ENCODE measurements at regions not wholly inside any gene's neighbourhood (a gene's known extent, or its start where the extent isn't known, plus 50 kb on each side); places are given as distances from the start of the nearest gene placed in this dataset.

DNA sequence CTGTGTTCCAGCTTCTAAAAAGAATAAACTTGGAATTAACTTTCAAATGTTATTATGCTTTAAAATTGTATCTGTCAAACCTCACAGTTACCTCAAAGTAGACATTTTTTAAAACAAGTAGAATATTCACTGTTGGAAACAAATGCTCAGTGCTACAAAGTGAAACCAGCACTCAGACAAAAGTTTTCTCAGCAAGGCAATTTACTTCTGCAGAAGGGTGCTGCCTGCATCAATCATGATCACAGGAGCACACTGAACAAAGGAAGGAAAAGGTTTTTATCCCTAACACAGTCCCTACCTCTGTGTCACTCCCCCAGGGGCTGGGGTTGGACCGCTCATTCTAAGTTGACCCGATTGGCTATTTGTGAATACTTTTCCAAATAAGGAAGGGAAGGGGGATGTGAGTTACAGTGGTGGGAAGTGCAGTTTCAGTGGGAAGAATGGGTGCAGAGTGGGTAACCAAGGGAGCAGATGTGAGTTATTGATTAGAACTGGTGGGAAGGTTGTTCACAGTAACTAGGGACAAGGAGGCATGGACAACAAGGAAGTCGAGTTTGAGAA is 63.0 kb upstream of the CDK20 start:
- Histone ChIP-seq H3K9me3 (peaks cover 31% of the 10 kb centered on the region), H3K4me3 (no peak overlapping the region), H3K36me3 (ENCODE audit: low read depth) (no peaks in the 10 kb centered on the region), H3K4me1 (ENCODE audit: low read depth) (peaks cover 6% of the 10 kb centered on the region)
- DNase-seq (no peak), ATAC-seq (no peak)
- intact Hi-C loops (cut with DNase I, micrococcal nuclease): no loop called here
- TF ChIP-seq, protein P1, sequence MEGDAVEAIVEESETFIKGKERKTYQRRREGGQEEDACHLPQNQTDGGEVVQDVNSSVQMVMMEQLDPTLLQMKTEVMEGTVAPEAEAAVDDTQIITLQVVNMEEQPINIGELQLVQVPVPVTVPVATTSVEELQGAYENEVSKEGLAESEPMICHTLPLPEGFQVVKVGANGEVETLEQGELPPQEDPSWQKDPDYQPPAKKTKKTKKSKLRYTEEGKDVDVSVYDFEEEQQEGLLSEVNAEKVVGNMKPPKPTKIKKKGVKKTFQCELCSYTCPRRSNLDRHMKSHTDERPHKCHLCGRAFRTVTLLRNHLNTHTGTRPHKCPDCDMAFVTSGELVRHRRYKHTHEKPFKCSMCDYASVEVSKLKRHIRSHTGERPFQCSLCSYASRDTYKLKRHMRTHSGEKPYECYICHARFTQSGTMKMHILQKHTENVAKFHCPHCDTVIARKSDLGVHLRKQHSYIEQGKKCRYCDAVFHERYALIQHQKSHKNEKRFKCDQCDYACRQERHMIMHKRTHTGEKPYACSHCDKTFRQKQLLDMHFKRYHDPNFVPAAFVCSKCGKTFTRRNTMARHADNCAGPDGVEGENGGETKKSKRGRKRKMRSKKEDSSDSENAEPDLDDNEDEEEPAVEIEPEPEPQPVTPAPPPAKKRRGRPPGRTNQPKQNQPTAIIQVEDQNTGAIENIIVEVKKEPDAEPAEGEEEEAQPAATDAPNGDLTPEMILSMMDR (IDR thresholded peaks at IDR 0.05): no peak

DNA sequence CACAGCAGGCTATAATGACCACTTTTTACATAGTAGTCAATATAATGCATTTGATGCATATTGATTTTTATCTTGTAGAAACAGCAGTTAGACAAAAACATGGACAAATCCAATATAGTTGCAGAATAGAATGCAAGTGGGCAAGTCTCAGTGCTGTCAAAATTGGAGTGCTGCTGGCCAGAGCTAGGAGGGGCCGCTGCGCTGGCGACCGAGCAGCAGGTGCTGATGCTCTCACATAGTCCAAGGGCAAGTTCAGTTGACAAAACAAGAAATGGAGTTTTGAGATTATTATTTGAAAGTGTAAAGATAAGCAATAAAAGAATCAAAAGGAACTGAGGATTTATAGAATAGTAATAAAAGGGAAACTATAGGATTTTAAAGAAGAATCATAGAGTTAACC is 60.6 kb upstream of the CDK20 start:
- ATAC-seq (no peak), DNase-seq (no peak)
- H3K36me3 ChIP-seq (ENCODE audit: low read depth): no peaks in the 10 kb centered on the region
- TF ChIP-seq, protein P1 (IDR thresholded peaks at IDR 0.05): no peak
- H3K9me3 ChIP-seq: peaks cover 31% of the 10 kb centered on the region
- intact Hi-C loops (cut with DNase I, micrococcal nuclease): no loop called here
- H3K4me1 ChIP-seq (ENCODE audit: low read depth): peaks cover 6% of the 10 kb centered on the region
- no peak overlapping the region for H3K4me3 ChIP-seq

DNA sequence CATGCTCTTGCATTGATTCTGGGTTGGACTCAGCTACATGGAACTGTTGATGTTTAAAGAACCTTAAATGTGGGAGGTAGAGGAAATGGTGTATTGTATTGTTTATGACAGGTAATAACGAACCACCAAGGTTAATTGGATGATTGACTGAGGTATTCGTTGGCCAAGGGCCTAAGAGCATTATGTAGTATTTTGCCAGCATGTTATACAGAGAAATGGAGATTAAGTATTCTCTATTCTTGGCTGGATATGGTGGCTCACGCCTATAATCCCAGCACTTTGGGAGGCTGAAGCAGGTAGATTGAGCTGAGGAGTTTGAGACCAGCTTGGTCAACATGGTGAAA is 59.0 kb upstream of the CDK20 start:
- peaks cover 26% of the 10 kb centered on the region for H3K9me3 ChIP-seq
- peaks cover 6% of the 10 kb centered on the region for H3K4me1 ChIP-seq (ENCODE audit: low read depth)
- no peaks in the 10 kb centered on the region for H3K36me3 ChIP-seq (ENCODE audit: low read depth)
- H3K4me3 ChIP-seq: no peak overlapping the region
- intact Hi-C loops (cut with DNase I, micrococcal nuclease): no loop called here
- peak in 1 of 3 donors; percentile 62 for DNase-seq
- TF ChIP-seq, protein P1 (IDR thresholded peaks at IDR 0.05): no peak
- peak; percentile 93 for ATAC-seq

DNA sequence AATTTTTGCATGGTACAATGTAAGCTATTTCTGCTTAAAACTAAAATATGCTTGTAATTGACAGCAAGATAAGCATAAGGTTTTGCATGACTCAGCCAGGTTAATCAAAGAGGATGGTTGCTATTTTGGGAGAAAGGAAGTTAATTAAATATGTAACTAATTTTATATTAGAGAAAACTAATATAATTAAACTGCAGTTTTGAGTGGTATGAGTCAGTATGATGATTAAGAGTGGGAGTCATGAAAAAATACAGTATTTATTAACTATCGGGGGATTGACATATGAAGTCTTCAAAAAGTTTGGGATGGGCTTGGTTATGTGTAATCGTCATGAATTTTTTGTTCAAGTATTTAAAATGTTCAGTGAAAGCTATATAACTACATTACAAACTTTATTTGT is 54.0 kb upstream of the CDK20 start:
- intact Hi-C loops (cut with DNase I, micrococcal nuclease): no loop called here
- H3K9me3 ChIP-seq: no peaks in the 10 kb centered on the region
- ATAC-seq (no peak), DNase-seq (no peak)
- H3K4me1 ChIP-seq (ENCODE audit: low read depth): peaks cover 6% of the 10 kb centered on the region
- no peak overlapping the region for H3K4me3 ChIP-seq
- TF ChIP-seq, protein P1 (IDR thresholded peaks at IDR 0.05): no peak
- no peaks in the 10 kb centered on the region for H3K36me3 ChIP-seq (ENCODE audit: low read depth)

DNA sequence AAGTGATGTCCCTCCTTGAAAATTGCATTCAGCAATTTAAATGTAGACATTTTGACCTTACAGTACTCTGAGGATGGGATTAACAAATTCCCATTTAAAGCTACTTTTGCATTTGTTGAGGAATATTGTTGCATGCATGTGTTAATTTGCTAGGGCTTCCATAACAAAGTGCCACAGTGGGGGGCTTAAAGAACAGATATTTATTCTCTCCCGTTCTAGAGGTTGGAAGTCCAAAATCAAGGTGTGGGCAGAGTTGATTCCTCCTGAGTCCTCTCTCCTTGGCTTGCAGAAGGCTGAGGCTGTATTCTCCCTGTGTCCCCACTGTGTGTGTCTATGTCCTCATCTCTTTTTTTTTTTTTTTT is 51.8 kb upstream of the CDK20 start:
- no peak overlapping the region for H3K4me3 ChIP-seq
- intact Hi-C loops (cut with DNase I, micrococcal nuclease): no loop called here

More for the DNA sequence above, 51.8 kb upstream of the CDK20 start:
- H3K36me3 ChIP-seq (ENCODE audit: low read depth): no peaks in the 10 kb centered on the region
- no peak for ATAC-seq
- TF ChIP-seq, protein P1 (IDR thresholded peaks at IDR 0.05): no peak
- H3K4me1 ChIP-seq (ENCODE audit: low read depth): no peaks in the 10 kb centered on the region
- no peak for DNase-seq
- no peaks in the 10 kb centered on the region for H3K9me3 ChIP-seq

Data from mucosa of descending colon (tissue), 3 donors.